NT2/D1 (cell line): ENCODE measurements at regions not wholly inside any gene's neighbourhood (a gene's known extent, or its start where the extent isn't known, plus 50 kb on each side); places are given as distances from the start of the nearest gene placed in this dataset.

Experiments used
- SUZ12 ChIP-seq: IDR thresholded peaks from 2 replicates; pipeline ENCODE4 v1.6.1; 2011; ENCODE audit not compliant: insufficient read length, insufficient read depth; ENCODE audit errors: extremely low read depth
- YY1 ChIP-seq: IDR thresholded peaks from 2 replicates; pipeline ENCODE4 v1.6.1; 2011; ENCODE audit not compliant: insufficient read length, insufficient read depth
- ZNF274 ChIP-seq: IDR thresholded peaks from 2 replicates; pipeline ENCODE4 v1.6.1; 2011; ENCODE audit warnings: mild to moderate bottlenecking, low read depth, low read length

GRCh38 chr14:104514156-104514848 is 65.3 kb upstream of the C14orf180 start:
- TF ChIP-seq SUZ12 (no peak), YY1 (no peak), ZNF274 (no peak)
